Mucosa of rectum (tissue), 2 donors: ENCODE measurements at regions not wholly inside any gene's neighbourhood (a gene's known extent, or its start where the extent isn't known, plus 50 kb on each side); places are given as distances from the start of the nearest gene placed in this dataset.

ENCODE experiments used
- H3K27ac ChIP-seq, 2 donors: one replicate each; pipeline ENCODE4 v1.7.0; 2013; ENCODE audit warnings: inconsistent platforms in 2 of 2, low read depth in 2 of 2, low read length in 2 of 2
- H3K27me3 ChIP-seq, 2 donors: one replicate each; pipeline ENCODE4 v1.7.0; 2013; ENCODE audit warnings: low read length in 2 of 2; ENCODE audit not compliant: control insufficient read depth in 2 of 2, insufficient read depth in 2 of 2
- H3K36me3 ChIP-seq, 2 donors: one replicate each; pipeline ENCODE4 v1.7.0; 2013; ENCODE audit warnings: low read length in 2 of 2; ENCODE audit not compliant: control insufficient read depth in 2 of 2, insufficient read depth in 2 of 2
- H3K4me1 ChIP-seq, 2 donors: one replicate each; pipeline ENCODE4 v1.7.0; 2013; ENCODE audit warnings: low read length in 2 of 2, mild to moderate bottlenecking in 1 of 2; ENCODE audit not compliant: control insufficient read depth in 2 of 2, insufficient read depth in 2 of 2
- H3K4me3 ChIP-seq, 2 donors: one replicate each; pipeline ENCODE4 v1.7.0; 2013; ENCODE audit warnings: low read length in 2 of 2
- H3K9ac ChIP-seq, 2 donors: one replicate each; pipeline ENCODE4 v1.7.0; 2013; ENCODE audit warnings: low read length in 2 of 2, low read depth in 1 of 2, mild to moderate bottlenecking in 1 of 2
- H3K9me3 ChIP-seq, 2 donors: one replicate each; pipeline ENCODE4 v1.7.0; 2013; ENCODE audit warnings: low read length in 2 of 2; ENCODE audit not compliant: control insufficient read depth in 2 of 2
- donor health status: healthy.
- donor health status: Normal muscosa, but diverticular disease.

- Histone ChIP-seq H3K27me3 (no peaks in the 10 kb centered on the region), H3K9ac (no peak overlapping the region), H3K4me3 (no peak overlapping the region), H3K4me1 (no peaks in the 10 kb centered on the region), H3K27ac (no peak overlapping the region), H3K36me3 (no peaks in the 10 kb centered on the region), H3K9me3 (no peaks in the 10 kb centered on the region)
These were observed 264.2 kb downstream of the RPRM start for GRCh38 chr2:153214337-153214736.

GRCh38 chr2:153213022-153213421 is 265.5 kb downstream of the RPRM start:
- Histone ChIP-seq H3K4me1 (no peaks in the 10 kb centered on the region), H3K9me3 (no peaks in the 10 kb centered on the region), H3K4me3 (no peak overlapping the region), H3K36me3 (no peaks in the 10 kb centered on the region), H3K9ac (peak overlapping the region in 1 of 2 donors; percentile 17), H3K27me3 (no peaks in the 10 kb centered on the region), H3K27ac (no peak overlapping the region)

- H3K4me1 ChIP-seq = no peaks in the 10 kb centered on the region
- H3K36me3 ChIP-seq = no peaks in the 10 kb centered on the region
- H3K27ac ChIP-seq = no peak overlapping the region
- H3K9ac ChIP-seq = no peak overlapping the region
- H3K4me3 ChIP-seq = no peak overlapping the region
- no peaks in the 10 kb centered on the region for H3K9me3 ChIP-seq
- H3K27me3 ChIP-seq = no peaks in the 10 kb centered on the region
These were observed 280.9 kb downstream of the RPRM start for GRCh38 chr2:153197402-153198386.

GRCh38 chr2:153196378-153197058 is 282.0 kb downstream of the RPRM start:
- no peak overlapping the region for H3K9ac ChIP-seq
- H3K4me3 ChIP-seq = no peak overlapping the region
- no peaks in the 10 kb centered on the region for H3K36me3 ChIP-seq
- no peaks in the 10 kb centered on the region for H3K4me1 ChIP-seq
- no peaks in the 10 kb centered on the region for H3K9me3 ChIP-seq
- H3K27ac ChIP-seq = no peak overlapping the region
- no peaks in the 10 kb centered on the region for H3K27me3 ChIP-seq

- Histone ChIP-seq H3K4me1 (no peaks in the 10 kb centered on the region), H3K36me3 (no peaks in the 10 kb centered on the region), H3K27me3 (no peaks in the 10 kb centered on the region), H3K4me3 (no peak overlapping the region), H3K9ac (no peak overlapping the region), H3K9me3 (no peaks in the 10 kb centered on the region), H3K27ac (no peak overlapping the region)
These were observed 283.2 kb downstream of the RPRM start for GRCh38 chr2:153195342-153195741.

GRCh38 chr2:153189091-153189888 is 289.3 kb downstream of the RPRM start:
- H3K27ac ChIP-seq = no peak overlapping the region
- H3K27me3 ChIP-seq = no peaks in the 10 kb centered on the region
- no peak overlapping the region for H3K4me3 ChIP-seq
- H3K9me3 ChIP-seq = no peaks in the 10 kb centered on the region
- H3K4me1 ChIP-seq = no peaks in the 10 kb centered on the region
- H3K9ac ChIP-seq = no peak overlapping the region
- H3K36me3 ChIP-seq = no peaks in the 10 kb centered on the region

GRCh38 chr2:153179808-153180207 is 298.8 kb downstream of the RPRM start:
- no peak overlapping the region for H3K27ac ChIP-seq
- no peaks in the 10 kb centered on the region for H3K9me3 ChIP-seq
- H3K4me3 ChIP-seq = no peak overlapping the region
- H3K9ac ChIP-seq = no peak overlapping the region
- no peaks in the 10 kb centered on the region for H3K4me1 ChIP-seq
- H3K27me3 ChIP-seq = no peaks in the 10 kb centered on the region
- H3K36me3 ChIP-seq = no peaks in the 10 kb centered on the region

GRCh38 chr2:153169609-153170008 is 309.0 kb downstream of the RPRM start:
- Histone ChIP-seq H3K4me1 (peaks cover 0 to 2% of the 10 kb centered on the region in 2 donors), H3K4me3 (no peak overlapping the region), H3K36me3 (no peaks in the 10 kb centered on the region), H3K9ac (no peak overlapping the region), H3K27me3 (no peaks in the 10 kb centered on the region), H3K27ac (no peak overlapping the region), H3K9me3 (no peaks in the 10 kb centered on the region)

GRCh38 chr2:153165021-153165420 is 313.5 kb downstream of the RPRM start:
- H3K27ac ChIP-seq = no peak overlapping the region
- peaks cover 0 to 2% of the 10 kb centered on the region in 2 donors for H3K4me1 ChIP-seq
- H3K36me3 ChIP-seq = no peaks in the 10 kb centered on the region
- H3K9ac ChIP-seq = no peak overlapping the region
- H3K27me3 ChIP-seq = no peaks in the 10 kb centered on the region
- H3K9me3 ChIP-seq = no peaks in the 10 kb centered on the region
- no peak overlapping the region for H3K4me3 ChIP-seq

- no peaks in the 10 kb centered on the region for H3K4me1 ChIP-seq
- no peak overlapping the region for H3K9ac ChIP-seq
- no peaks in the 10 kb centered on the region for H3K36me3 ChIP-seq
- H3K27ac ChIP-seq = no peak overlapping the region
- H3K4me3 ChIP-seq = no peak overlapping the region
- H3K9me3 ChIP-seq = no peaks in the 10 kb centered on the region
- H3K27me3 ChIP-seq = no peaks in the 10 kb centered on the region
These were observed 315.5 kb downstream of the RPRM start for GRCh38 chr2:153163055-153163454.
